Testis (tissue), 2 donors: ENCODE measurements at regions not wholly inside any gene's neighbourhood (a gene's known extent, or its start where the extent isn't known, plus 50 kb on each side); places are given as distances from the start of the nearest gene placed in this dataset.

Experiments used
- DNase-seq: peaks from one replicate; pipeline ENCODE4 v3.0.0-alpha.2; 2019
- H3K27ac ChIP-seq, 2 donors: fragments of 200-600 bp; sonication (generic); one replicate each; pipeline ENCODE4 v1.5.1; 2019
- H3K27me3 ChIP-seq: fragments of 200-600 bp; sonication (generic); one replicate; pipeline ENCODE4 v1.5.1; 2019
- H3K36me3 ChIP-seq: fragments of 200-600 bp; sonication (generic); one replicate; pipeline ENCODE4 v1.5.1; 2017; ENCODE audit warnings: low read depth; ENCODE audit errors: missing control alignments
- H3K4me1 ChIP-seq: fragments of 200-600 bp; sonication (generic); one replicate; pipeline ENCODE4 v1.5.1; 2019
- H3K4me3 ChIP-seq, 2 donors: fragments of 200-600 bp; sonication (generic); one replicate each; pipeline ENCODE4 v1.5.1; 2017 to 2019
- H3K9me3 ChIP-seq: fragments of 200-600 bp; sonication (generic); one replicate; pipeline ENCODE4 v1.5.1; 2017
- POLR2A ChIP-seq: fragments of 450-650 bp; IDR thresholded peaks from one replicate; pipeline ENCODE4 v1.6.1; 2017; ENCODE audit warnings: antibody characterized with exemption, mild to moderate bottlenecking, moderate library complexity
- WGBS, 2 donors: methylation state at CpG; one replicate each; pipeline ENCODE4 v1.1.5; 2018; 5-methylcytosine and 5-hydroxymethylcytosine counted together
- intact Hi-C: fragments of 100-400 bp; cut with DNase I; formaldehyde crosslinking; loops from one replicate; pipeline ENCODE4 v1.15.1; 2023; ENCODE audit warnings: low total_unique reads
- TF ChIP-seq, protein P1 (sequence below), 3 experiments: fragments of 450-650 bp in 2 of 3; fragments of 200-600 bp in 1 of 3; sonication (generic) in 1 of 3; IDR thresholded peaks; one replicate each; pipeline ENCODE4 v1.5.1; 2016 to 2019; ENCODE audit warnings: antibody characterized with exemption in 3 of 3, mild to moderate bottlenecking in 2 of 3, moderate library complexity in 1 of 3

DNA sequence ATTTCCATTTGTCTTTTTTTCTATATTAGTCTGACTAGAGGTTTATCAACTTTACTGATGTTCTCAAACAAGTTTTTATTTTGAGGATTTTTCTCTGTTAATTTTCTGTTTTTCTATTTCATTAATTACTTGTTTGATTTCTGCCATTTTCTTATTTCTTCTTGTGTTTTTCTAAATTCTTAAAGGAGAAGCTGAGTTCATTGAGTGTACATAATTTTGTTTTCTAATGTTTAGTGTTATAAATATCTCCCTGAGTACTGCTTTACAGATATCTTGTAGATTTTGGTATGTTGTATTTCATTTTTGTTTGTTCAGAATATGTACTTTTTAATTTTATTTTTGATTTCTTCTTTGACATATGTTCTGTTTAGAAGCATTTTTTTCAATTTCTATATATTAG is 1404.3 kb upstream of the MIR17HG start:
- DNase-seq: no peak
- no peaks in the 10 kb centered on the region for H3K4me1 ChIP-seq
- intact Hi-C loops: no loop called here
- no peak overlapping the region for H3K27ac ChIP-seq
- H3K9me3 ChIP-seq: no peaks in the 10 kb centered on the region
- TF ChIP-seq POLR2A: no peak
- TF ChIP-seq, protein P1, sequence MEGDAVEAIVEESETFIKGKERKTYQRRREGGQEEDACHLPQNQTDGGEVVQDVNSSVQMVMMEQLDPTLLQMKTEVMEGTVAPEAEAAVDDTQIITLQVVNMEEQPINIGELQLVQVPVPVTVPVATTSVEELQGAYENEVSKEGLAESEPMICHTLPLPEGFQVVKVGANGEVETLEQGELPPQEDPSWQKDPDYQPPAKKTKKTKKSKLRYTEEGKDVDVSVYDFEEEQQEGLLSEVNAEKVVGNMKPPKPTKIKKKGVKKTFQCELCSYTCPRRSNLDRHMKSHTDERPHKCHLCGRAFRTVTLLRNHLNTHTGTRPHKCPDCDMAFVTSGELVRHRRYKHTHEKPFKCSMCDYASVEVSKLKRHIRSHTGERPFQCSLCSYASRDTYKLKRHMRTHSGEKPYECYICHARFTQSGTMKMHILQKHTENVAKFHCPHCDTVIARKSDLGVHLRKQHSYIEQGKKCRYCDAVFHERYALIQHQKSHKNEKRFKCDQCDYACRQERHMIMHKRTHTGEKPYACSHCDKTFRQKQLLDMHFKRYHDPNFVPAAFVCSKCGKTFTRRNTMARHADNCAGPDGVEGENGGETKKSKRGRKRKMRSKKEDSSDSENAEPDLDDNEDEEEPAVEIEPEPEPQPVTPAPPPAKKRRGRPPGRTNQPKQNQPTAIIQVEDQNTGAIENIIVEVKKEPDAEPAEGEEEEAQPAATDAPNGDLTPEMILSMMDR (IDR thresholded peaks at IDR 0.05): no peak
- H3K4me3 ChIP-seq: no peak overlapping the region
- H3K27me3 ChIP-seq: no peaks in the 10 kb centered on the region
- H3K36me3 ChIP-seq: no peaks in the 10 kb centered on the region

DNA sequence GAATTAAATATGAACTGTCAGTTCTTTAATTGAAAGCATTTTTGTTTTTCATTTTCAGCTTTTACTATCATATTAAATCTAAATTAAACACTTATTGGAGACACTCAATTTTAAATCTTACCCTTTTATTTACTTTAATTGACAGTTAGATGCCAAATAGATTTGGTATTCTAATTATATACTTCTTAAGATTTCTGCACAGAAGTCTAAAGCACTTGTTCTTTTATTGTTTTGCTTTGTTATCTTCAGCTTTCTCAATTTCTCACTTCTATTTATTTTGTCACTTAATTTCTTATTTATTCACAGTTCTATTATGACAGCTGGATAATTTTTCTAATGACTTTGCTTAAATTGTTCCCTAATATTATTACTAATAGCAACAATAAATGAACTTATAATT is 1397.3 kb upstream of the MIR17HG start:
- Histone ChIP-seq H3K27ac (no peak overlapping the region), H3K27me3 (no peaks in the 10 kb centered on the region), H3K4me3 (no peak overlapping the region), H3K9me3 (no peaks in the 10 kb centered on the region), H3K4me1 (no peaks in the 10 kb centered on the region), H3K36me3 (no peaks in the 10 kb centered on the region)
- TF ChIP-seq POLR2A: no peak
- TF ChIP-seq, protein P1 (IDR thresholded peaks at IDR 0.05): no peak
- no peak for DNase-seq
- intact Hi-C loops: no loop called here

DNA sequence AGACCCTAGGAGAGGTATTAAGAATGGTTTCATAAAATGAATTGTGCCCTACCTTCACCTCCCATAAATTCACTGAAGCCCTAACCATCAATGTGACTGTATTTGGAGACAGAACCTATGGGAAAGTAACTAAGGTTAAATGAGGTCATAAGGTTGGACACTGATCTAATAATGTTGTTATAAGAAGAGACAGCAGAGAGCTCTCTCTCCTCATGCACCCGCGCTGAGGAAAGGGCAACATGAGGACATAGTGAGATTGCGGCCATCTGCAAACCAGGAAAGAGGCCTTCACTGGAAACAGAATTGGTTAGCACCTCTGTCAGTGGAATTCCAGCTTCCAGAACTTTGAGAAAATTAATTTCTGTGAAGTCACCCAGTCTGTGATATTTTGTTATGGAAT is 1396.1 kb upstream of the MIR17HG start:
- TF ChIP-seq POLR2A: no peak
- TF ChIP-seq, protein P1 (IDR thresholded peaks at IDR 0.05): no peak
- no peaks in the 10 kb centered on the region for H3K27me3 ChIP-seq
- no peak overlapping the region for H3K4me3 ChIP-seq
- H3K36me3 ChIP-seq: no peaks in the 10 kb centered on the region
- 78 to 97% methylated on average over 3 of the region's 3 CpGs for WGBS, 2 donors
- no peak for DNase-seq
- H3K27ac ChIP-seq: no peak overlapping the region
- intact Hi-C loops: no loop called here
- no peaks in the 10 kb centered on the region for H3K9me3 ChIP-seq
- H3K4me1 ChIP-seq: no peaks in the 10 kb centered on the region

DNA sequence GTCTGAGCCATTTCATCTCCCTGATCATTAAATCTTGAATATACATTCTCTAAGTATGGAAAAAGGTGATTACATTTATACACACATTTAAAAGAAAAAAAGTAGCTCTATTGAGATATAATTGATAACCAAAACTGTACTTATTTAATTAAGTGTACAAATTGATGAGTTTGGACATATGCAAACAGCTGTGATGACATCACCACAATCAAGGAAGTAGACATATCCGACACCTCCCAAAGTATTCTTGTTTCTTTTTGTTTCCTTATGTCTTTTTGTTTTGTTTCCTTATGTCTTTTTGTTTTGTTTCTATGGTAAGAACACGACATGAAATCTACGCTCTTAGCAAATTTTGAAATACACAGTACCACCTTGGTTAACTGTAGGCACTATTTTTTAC is 1393.9 kb upstream of the MIR17HG start:
- TF ChIP-seq, protein P1 (IDR thresholded peaks at IDR 0.05): no peak
- TF ChIP-seq POLR2A: no peak
- no peak overlapping the region for H3K4me3 ChIP-seq
- H3K4me1 ChIP-seq: no peaks in the 10 kb centered on the region
- no peaks in the 10 kb centered on the region for H3K9me3 ChIP-seq
- intact Hi-C loops: no loop called here
- no peaks in the 10 kb centered on the region for H3K27me3 ChIP-seq
- H3K27ac ChIP-seq: no peak overlapping the region
- H3K36me3 ChIP-seq: no peaks in the 10 kb centered on the region
- DNase-seq: no peak
- 89 to 90% methylated on average over 3 of the region's 3 CpGs for WGBS, 2 donors

DNA sequence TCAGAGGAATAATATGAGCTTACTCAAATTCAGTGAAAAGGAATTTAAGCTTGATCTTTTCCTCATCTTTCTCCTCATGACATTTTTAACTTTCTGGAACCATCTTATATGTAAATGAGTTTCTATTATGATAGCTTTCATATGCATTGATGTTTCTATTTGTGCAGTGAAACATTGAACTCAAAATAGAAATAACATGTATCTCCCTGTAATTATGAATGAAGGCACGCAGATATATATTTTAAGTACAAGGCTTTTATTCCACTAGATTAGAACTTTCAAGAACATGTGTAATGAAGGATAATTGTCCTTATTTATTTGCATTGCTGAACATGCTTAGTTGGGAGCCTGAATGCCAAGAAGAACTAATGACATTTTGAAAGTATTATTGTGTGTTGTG is 1391.7 kb upstream of the MIR17HG start:
- Histone ChIP-seq H3K27ac (no peak overlapping the region), H3K4me3 (no peak overlapping the region), H3K36me3 (no peaks in the 10 kb centered on the region), H3K4me1 (no peaks in the 10 kb centered on the region), H3K27me3 (no peaks in the 10 kb centered on the region), H3K9me3 (no peaks in the 10 kb centered on the region)
- WGBS, 2 donors: 91 to 93% methylated on average over 1 of the region's 1 CpG
- no peak for DNase-seq
- intact Hi-C loops: no loop called here
- TF ChIP-seq, protein P1 (IDR thresholded peaks at IDR 0.05): no peak
- no peak for TF ChIP-seq POLR2A
